ENCODE measurements at regions not wholly inside any gene's neighbourhood (a gene's known extent, or its start where the extent isn't known, plus 50 kb on each side); places are given as distances from the start of the nearest gene placed in this dataset.
"Not testable (repeated sequence)": the region's sequence is repeated elsewhere in the genome, so short reads cannot be mapped to it uniquely, and the experiment has no call there.

GRCh38 chr11:127933961-127934360 lies 653.4 kb downstream of the ETS1 start:
- not testable (repeated sequence) for H3K79me2 ChIP-seq (ENCODE audit: low read length); H3K4me2 ChIP-seq (ENCODE audit: low read depth, low read length, poor library complexity, severe bottlenecking); H4K20me1 ChIP-seq (ENCODE audit: insufficient read depth, low read depth, low read length); H3K9me3 ChIP-seq (ENCODE audit: low read length); H3K9ac ChIP-seq (ENCODE audit: low read length); H3K27me3 ChIP-seq (ENCODE audit: low read length); H3K9me2 ChIP-seq (replicated peaks; ENCODE audit: insufficient read depth, low read length); H2AFZ ChIP-seq (ENCODE audit: low read length); H3K4me3 ChIP-seq (ENCODE audit: low read length); DNase-seq; H3K27ac ChIP-seq (ENCODE audit: low read length); H3K4me1 ChIP-seq (ENCODE audit: low read length); H3K36me3 ChIP-seq (ENCODE audit: insufficient read depth, low read length)

DNA sequence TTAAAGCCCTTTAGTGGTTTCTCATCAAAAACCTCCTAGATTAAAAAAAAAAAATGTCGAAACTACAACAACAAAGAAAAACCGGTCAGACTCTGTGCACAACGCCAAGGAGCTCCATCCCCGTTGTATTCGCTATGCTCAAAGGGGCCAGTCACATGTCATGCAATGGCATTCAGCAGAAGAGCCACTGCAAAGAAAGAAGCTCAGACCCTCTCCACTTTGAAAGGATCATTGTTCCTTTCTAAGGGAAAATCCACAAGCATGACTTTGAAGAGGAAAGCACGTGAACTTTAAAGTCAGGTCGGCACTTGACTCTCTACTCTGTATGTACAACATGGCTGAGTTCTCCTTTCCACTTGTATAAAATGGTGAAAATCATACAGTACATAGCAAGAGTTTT lies 655.6 kb downstream of the ETS1 start:
- Histone ChIP-seq H3K4me3 (ENCODE audit: low read length) (no peak overlapping the region), H4K20me1 (ENCODE audit: insufficient read depth, low read depth, low read length) (no peaks in the 10 kb centered on the region), H2AFZ (ENCODE audit: low read length) (no peak overlapping the region), H3K27ac (ENCODE audit: low read length) (no peak overlapping the region), H3K4me1 (ENCODE audit: low read length) (no peaks in the 10 kb centered on the region), H3K27me3 (ENCODE audit: low read length) (no peaks in the 10 kb centered on the region), H3K4me2 (ENCODE audit: low read depth, low read length, poor library complexity, severe bottlenecking) (no peak overlapping the region), H3K9ac (ENCODE audit: low read length) (no peak overlapping the region), H3K9me3 (ENCODE audit: low read length) (no peaks in the 10 kb centered on the region), H3K79me2 (ENCODE audit: low read length) (no peaks in the 10 kb centered on the region), H3K36me3 (ENCODE audit: insufficient read depth, low read length) (no peaks in the 10 kb centered on the region), H3K9me2 (replicated peaks; ENCODE audit: insufficient read depth, low read length) (no peaks in the 10 kb centered on the region)
- DNase-seq = no peak

GRCh38 chr11:127926721-127927120 lies 660.6 kb downstream of the ETS1 start:
- no peak for DNase-seq
- no peaks in the 10 kb centered on the region for H3K79me2 ChIP-seq (ENCODE audit: low read length)
- H3K9ac ChIP-seq (ENCODE audit: low read length) = no peak overlapping the region
- no peaks in the 10 kb centered on the region for H3K9me2 ChIP-seq (replicated peaks; ENCODE audit: insufficient read depth, low read length)
- no peaks in the 10 kb centered on the region for H3K9me3 ChIP-seq (ENCODE audit: low read length)
- H3K4me3 ChIP-seq (ENCODE audit: low read length) = no peak overlapping the region
- no peaks in the 10 kb centered on the region for H3K27me3 ChIP-seq (ENCODE audit: low read length)
- H4K20me1 ChIP-seq (ENCODE audit: insufficient read depth, low read depth, low read length) = no peaks in the 10 kb centered on the region
- no peaks in the 10 kb centered on the region for H3K4me1 ChIP-seq (ENCODE audit: low read length)
- no peak overlapping the region for H3K4me2 ChIP-seq (ENCODE audit: low read depth, low read length, poor library complexity, severe bottlenecking)
- H3K27ac ChIP-seq (ENCODE audit: low read length) = no peak overlapping the region
- no peaks in the 10 kb centered on the region for H3K36me3 ChIP-seq (ENCODE audit: insufficient read depth, low read length)
- H2AFZ ChIP-seq (ENCODE audit: low read length) = no peak overlapping the region

GRCh38 chr11:127925475-127925874 lies 661.9 kb downstream of the ETS1 start:
- no peaks in the 10 kb centered on the region for H3K79me2 ChIP-seq (ENCODE audit: low read length)
- no peaks in the 10 kb centered on the region for H3K4me1 ChIP-seq (ENCODE audit: low read length)
- H3K4me3 ChIP-seq (ENCODE audit: low read length) = no peak overlapping the region
- no peak overlapping the region for H3K4me2 ChIP-seq (ENCODE audit: low read depth, low read length, poor library complexity, severe bottlenecking)
- H3K9me3 ChIP-seq (ENCODE audit: low read length) = no peaks in the 10 kb centered on the region
- H3K27me3 ChIP-seq (ENCODE audit: low read length) = no peaks in the 10 kb centered on the region
- no peaks in the 10 kb centered on the region for H3K36me3 ChIP-seq (ENCODE audit: insufficient read depth, low read length)
- no peak for DNase-seq
- no peaks in the 10 kb centered on the region for H3K9me2 ChIP-seq (replicated peaks; ENCODE audit: insufficient read depth, low read length)
- H2AFZ ChIP-seq (ENCODE audit: low read length) = no peak overlapping the region
- H4K20me1 ChIP-seq (ENCODE audit: insufficient read depth, low read depth, low read length) = no peaks in the 10 kb centered on the region
- no peak overlapping the region for H3K9ac ChIP-seq (ENCODE audit: low read length)
- H3K27ac ChIP-seq (ENCODE audit: low read length) = no peak overlapping the region

- no peak for DNase-seq
- Histone ChIP-seq H3K4me3 (ENCODE audit: low read length) (no peak overlapping the region), H3K9me2 (replicated peaks; ENCODE audit: insufficient read depth, low read length) (no peaks in the 10 kb centered on the region), H3K4me1 (ENCODE audit: low read length) (no peaks in the 10 kb centered on the region), H3K27ac (ENCODE audit: low read length) (no peak overlapping the region), H2AFZ (ENCODE audit: low read length) (no peak overlapping the region), H3K27me3 (ENCODE audit: low read length) (no peaks in the 10 kb centered on the region), H3K4me2 (ENCODE audit: low read depth, low read length, poor library complexity, severe bottlenecking) (no peak overlapping the region), H3K9ac (ENCODE audit: low read length) (no peak overlapping the region), H4K20me1 (ENCODE audit: insufficient read depth, low read depth, low read length) (no peaks in the 10 kb centered on the region), H3K36me3 (ENCODE audit: insufficient read depth, low read length) (no peaks in the 10 kb centered on the region), H3K9me3 (ENCODE audit: low read length) (no peaks in the 10 kb centered on the region), H3K79me2 (ENCODE audit: low read length) (no peaks in the 10 kb centered on the region)
These were observed 668.0 kb downstream of the ETS1 start for GRCh38 chr11:127919206-127920000.

- Histone ChIP-seq H3K9me3 (ENCODE audit: low read length) (no peaks in the 10 kb centered on the region), H3K9me2 (replicated peaks; ENCODE audit: insufficient read depth, low read length) (no peaks in the 10 kb centered on the region), H3K4me1 (ENCODE audit: low read length) (no peaks in the 10 kb centered on the region), H3K27me3 (ENCODE audit: low read length) (no peaks in the 10 kb centered on the region), H3K79me2 (ENCODE audit: low read length) (no peaks in the 10 kb centered on the region), H3K27ac (ENCODE audit: low read length) (no peak overlapping the region), H2AFZ (ENCODE audit: low read length) (no peak overlapping the region), H4K20me1 (ENCODE audit: insufficient read depth, low read depth, low read length) (no peaks in the 10 kb centered on the region), H3K4me3 (ENCODE audit: low read length) (no peak overlapping the region), H3K4me2 (ENCODE audit: low read depth, low read length, poor library complexity, severe bottlenecking) (no peak overlapping the region), H3K36me3 (ENCODE audit: insufficient read depth, low read length) (no peaks in the 10 kb centered on the region), H3K9ac (ENCODE audit: low read length) (no peak overlapping the region)
- no peak for DNase-seq
These were observed 685.0 kb downstream of the ETS1 start for GRCh38 chr11:127902382-127902781.

GRCh38 chr11:127898422-127899365 lies 688.7 kb downstream of the ETS1 start:
- H3K27me3 ChIP-seq (ENCODE audit: low read length) = no peaks in the 10 kb centered on the region
- no peaks in the 10 kb centered on the region for H3K4me1 ChIP-seq (ENCODE audit: low read length)
- H3K79me2 ChIP-seq (ENCODE audit: low read length) = no peaks in the 10 kb centered on the region
- H3K4me2 ChIP-seq (ENCODE audit: low read depth, low read length, poor library complexity, severe bottlenecking) = no peak overlapping the region
- no peak overlapping the region for H3K9ac ChIP-seq (ENCODE audit: low read length)
- H3K9me3 ChIP-seq (ENCODE audit: low read length) = no peaks in the 10 kb centered on the region
- H3K9me2 ChIP-seq (replicated peaks; ENCODE audit: insufficient read depth, low read length) = no peaks in the 10 kb centered on the region
- H3K4me3 ChIP-seq (ENCODE audit: low read length) = no peak overlapping the region
- H3K36me3 ChIP-seq (ENCODE audit: insufficient read depth, low read length) = no peaks in the 10 kb centered on the region
- H3K27ac ChIP-seq (ENCODE audit: low read length) = no peak overlapping the region
- no peak for DNase-seq
- H2AFZ ChIP-seq (ENCODE audit: low read length) = no peak overlapping the region
- H4K20me1 ChIP-seq (ENCODE audit: insufficient read depth, low read depth, low read length) = no peaks in the 10 kb centered on the region

GRCh38 chr11:127895776-127896175 lies 691.6 kb downstream of the ETS1 start:
- no peaks in the 10 kb centered on the region for H3K9me3 ChIP-seq (ENCODE audit: low read length)
- DNase-seq = no peak
- H3K27ac ChIP-seq (ENCODE audit: low read length) = no peak overlapping the region
- no peaks in the 10 kb centered on the region for H3K27me3 ChIP-seq (ENCODE audit: low read length)
- H3K4me3 ChIP-seq (ENCODE audit: low read length) = no peak overlapping the region
- no peaks in the 10 kb centered on the region for H3K4me1 ChIP-seq (ENCODE audit: low read length)
- H3K9ac ChIP-seq (ENCODE audit: low read length) = no peak overlapping the region
- H3K4me2 ChIP-seq (ENCODE audit: low read depth, low read length, poor library complexity, severe bottlenecking) = no peak overlapping the region
- H3K79me2 ChIP-seq (ENCODE audit: low read length) = no peaks in the 10 kb centered on the region
- H3K9me2 ChIP-seq (replicated peaks; ENCODE audit: insufficient read depth, low read length) = no peaks in the 10 kb centered on the region
- H3K36me3 ChIP-seq (ENCODE audit: insufficient read depth, low read length) = no peaks in the 10 kb centered on the region
- H4K20me1 ChIP-seq (ENCODE audit: insufficient read depth, low read depth, low read length) = no peaks in the 10 kb centered on the region
- no peak overlapping the region for H2AFZ ChIP-seq (ENCODE audit: low read length)

Measured in Karpas-422 (cell line).